ENCODE measurements at regions not wholly inside any gene's neighbourhood (a gene's known extent, or its start where the extent isn't known, plus 50 kb on each side); places are given as distances from the start of the nearest gene placed in this dataset.

DNA sequence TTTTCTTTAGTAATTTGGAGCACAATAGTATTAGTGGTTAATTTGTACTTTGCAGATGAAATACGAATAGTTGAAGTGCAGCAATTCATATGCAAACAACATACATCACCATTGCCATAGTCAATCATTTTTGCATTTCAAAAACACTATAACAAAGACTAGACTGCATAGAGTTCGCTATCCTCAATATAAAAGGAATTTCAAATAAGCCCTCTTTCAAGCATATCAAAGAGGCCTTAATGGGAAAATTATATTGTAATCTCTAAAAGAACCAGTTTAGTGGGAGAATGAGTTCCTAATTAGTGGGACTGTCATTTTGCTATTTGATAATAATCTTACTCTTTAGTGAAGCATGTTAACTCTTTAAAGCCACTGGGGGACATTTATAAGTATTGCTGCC is 2302.3 kb upstream of the C9orf72 start:
- no peak for DNase-seq
- ATAC-seq, result no peak
- Histone ChIP-seq H3K4me3 (no peak overlapping the region), H3K27ac (no peak overlapping the region), H3K9me3 (no peaks in the 10 kb centered on the region), H3K36me3 (no peaks in the 10 kb centered on the region), H3K27me3 (ENCODE audit: low read depth) (no peaks in the 10 kb centered on the region), H3K4me1 (no peaks in the 10 kb centered on the region)
- no peak for TF ChIP-seq CTCF (IDR thresholded peaks at IDR 0.05)
- intact Hi-C loops (cut with DNase I), result no loop called here

GRCh38 chr9:29882767-29883166 is 2309.5 kb upstream of the C9orf72 start:
- no peaks in the 10 kb centered on the region for H3K27me3 ChIP-seq (ENCODE audit: low read depth)
- no peak overlapping the region for H3K4me3 ChIP-seq
- no peak overlapping the region for H3K27ac ChIP-seq
- ATAC-seq, result no peak
- intact Hi-C loops (cut with DNase I), result no loop called here
- TF ChIP-seq CTCF (IDR thresholded peaks at IDR 0.05), result no peak
- H3K9me3 ChIP-seq, result no peaks in the 10 kb centered on the region
- no peaks in the 10 kb centered on the region for H3K36me3 ChIP-seq
- no peaks in the 10 kb centered on the region for H3K4me1 ChIP-seq
- DNase-seq, result no peak

- Histone ChIP-seq H3K27ac (no peak overlapping the region), H3K27me3 (ENCODE audit: low read depth) (no peaks in the 10 kb centered on the region), H3K4me1 (no peaks in the 10 kb centered on the region), H3K36me3 (no peaks in the 10 kb centered on the region), H3K4me3 (no peak overlapping the region), H3K9me3 (no peaks in the 10 kb centered on the region)
- no peak for TF ChIP-seq CTCF (IDR thresholded peaks at IDR 0.05)
- ATAC-seq (no peak), DNase-seq (no peak)
- intact Hi-C loops (cut with DNase I), result no loop called here
Observed at GRCh38 chr9:29906065-29906464, 2332.8 kb upstream of the C9orf72 start.

DNA sequence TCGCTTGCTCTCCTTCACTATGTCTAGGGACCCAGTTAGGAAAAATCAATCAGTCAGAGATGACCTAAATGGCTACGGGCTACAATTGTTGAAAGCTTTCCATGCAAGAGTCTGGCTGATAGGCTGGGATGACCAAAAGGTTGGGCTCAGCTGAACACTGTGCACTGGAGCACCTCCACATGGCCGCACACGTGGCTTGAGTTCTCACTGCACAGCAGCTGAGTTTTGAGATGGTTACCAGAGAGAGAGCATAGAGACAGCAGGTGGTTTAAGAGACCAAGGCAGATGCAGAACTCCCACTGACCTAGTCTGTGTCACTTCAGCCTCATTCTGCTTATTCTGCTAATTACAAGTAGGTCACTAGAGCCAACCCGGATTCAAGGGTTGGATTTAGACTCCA is 2354.8 kb upstream of the C9orf72 start:
- Histone ChIP-seq H3K4me3 (no peak overlapping the region), H3K4me1 (no peaks in the 10 kb centered on the region), H3K27me3 (ENCODE audit: low read depth) (no peaks in the 10 kb centered on the region), H3K36me3 (no peaks in the 10 kb centered on the region), H3K9me3 (no peaks in the 10 kb centered on the region), H3K27ac (no peak overlapping the region)
- intact Hi-C loops (cut with DNase I), result no loop called here
- TF ChIP-seq CTCF (IDR thresholded peaks at IDR 0.05), result no peak
- ATAC-seq, result no peak
- no peak for DNase-seq

- no peaks in the 10 kb centered on the region for H3K36me3 ChIP-seq
- H3K27me3 ChIP-seq (ENCODE audit: low read depth), result no peaks in the 10 kb centered on the region
- no peak for ATAC-seq
- no peak for DNase-seq
- H3K27ac ChIP-seq, result no peak overlapping the region
- intact Hi-C loops (cut with DNase I), result no loop called here
- H3K4me3 ChIP-seq, result no peak overlapping the region
- no peaks in the 10 kb centered on the region for H3K9me3 ChIP-seq
- TF ChIP-seq CTCF (IDR thresholded peaks at IDR 0.05), result no peak
- no peaks in the 10 kb centered on the region for H3K4me1 ChIP-seq
Observed at GRCh38 chr9:29939559-29939958, 2366.3 kb upstream of the C9orf72 start.

- ATAC-seq (no peak), DNase-seq (no peak)
- Histone ChIP-seq H3K4me3 (no peak overlapping the region), H3K27ac (no peak overlapping the region), H3K27me3 (ENCODE audit: low read depth) (no peaks in the 10 kb centered on the region), H3K4me1 (no peaks in the 10 kb centered on the region), H3K9me3 (no peaks in the 10 kb centered on the region), H3K36me3 (no peaks in the 10 kb centered on the region)
- TF ChIP-seq CTCF (IDR thresholded peaks at IDR 0.05), result no peak
- intact Hi-C loops (cut with DNase I), result no loop called here
Observed at GRCh38 chr9:29945012-29945411, 2371.7 kb upstream of the C9orf72 start.
